ENCODE measurements at regions not wholly inside any gene's neighbourhood (a gene's known extent, or its start where the extent isn't known, plus 50 kb on each side); places are given as distances from the start of the nearest gene placed in this dataset.
A peak's percentile ranks its signal among the peaks of the same experiment; 100 is the strongest.

- TF ChIP-seq CTCF (IDR thresholded peaks at IDR 0.05; ENCODE audit: insufficient read depth, low read length, poor library complexity, severe bottlenecking) = no peak
- H3K27me3 ChIP-seq (ENCODE audit: control insufficient read depth, insufficient read depth, low read length) = no peaks in the 10 kb centered on the region
- H3K36me3 ChIP-seq (ENCODE audit: control insufficient read depth, insufficient read depth, low read length) = no peaks in the 10 kb centered on the region
- DNase-seq (ENCODE audit: low read depth) = no peak
- H3K4me3 ChIP-seq (ENCODE audit: low read depth, low read length) = no peak overlapping the region
Measured at GRCh38 chr9:109975574-109976295, 195.7 kb downstream of the PALM2AKAP2 start.

- no peaks in the 10 kb centered on the region for H3K36me3 ChIP-seq (ENCODE audit: control insufficient read depth, insufficient read depth, low read length)
- no peak for DNase-seq (ENCODE audit: low read depth)
- no peak for TF ChIP-seq CTCF (IDR thresholded peaks at IDR 0.05; ENCODE audit: insufficient read depth, low read length, poor library complexity, severe bottlenecking)
- no peaks in the 10 kb centered on the region for H3K27me3 ChIP-seq (ENCODE audit: control insufficient read depth, insufficient read depth, low read length)
- no peak overlapping the region for H3K4me3 ChIP-seq (ENCODE audit: low read depth, low read length)
Measured at GRCh38 chr9:109976303-109976702, 196.3 kb downstream of the PALM2AKAP2 start.

- Histone ChIP-seq H3K36me3 (ENCODE audit: control insufficient read depth, insufficient read depth, low read length) (no peaks in the 10 kb centered on the region), H3K27me3 (ENCODE audit: control insufficient read depth, insufficient read depth, low read length) (no peaks in the 10 kb centered on the region), H3K4me3 (ENCODE audit: low read depth, low read length) (no peak overlapping the region)
- DNase-seq (ENCODE audit: low read depth) = no peak
- no peak for TF ChIP-seq CTCF (IDR thresholded peaks at IDR 0.05; ENCODE audit: insufficient read depth, low read length, poor library complexity, severe bottlenecking)
Measured at GRCh38 chr9:109977521-109977920, 197.5 kb downstream of the PALM2AKAP2 start.

- Histone ChIP-seq H3K27me3 (ENCODE audit: control insufficient read depth, insufficient read depth, low read length) (no peaks in the 10 kb centered on the region), H3K36me3 (ENCODE audit: control insufficient read depth, insufficient read depth, low read length) (no peaks in the 10 kb centered on the region), H3K4me3 (ENCODE audit: low read depth, low read length) (no peak overlapping the region)
- DNase-seq (ENCODE audit: low read depth) = no peak
- TF ChIP-seq CTCF (IDR thresholded peaks at IDR 0.05; ENCODE audit: insufficient read depth, low read length, poor library complexity, severe bottlenecking) = no peak
Measured at GRCh38 chr9:109981091-109981490, 201.1 kb downstream of the PALM2AKAP2 start.

- TF ChIP-seq CTCF (IDR thresholded peaks at IDR 0.05; ENCODE audit: insufficient read depth, low read length, poor library complexity, severe bottlenecking) = no peak
Measured at GRCh38 chr9:109986521-109986991, 206.6 kb downstream of the PALM2AKAP2 start.

GRCh38 chr9:109989296-109989695, 209.3 kb downstream of the PALM2AKAP2 start:
- DNase-seq (ENCODE audit: low read depth) = no peak
- Histone ChIP-seq H3K27me3 (ENCODE audit: control insufficient read depth, insufficient read depth, low read length) (no peaks in the 10 kb centered on the region), H3K4me3 (ENCODE audit: low read depth, low read length) (no peak overlapping the region), H3K36me3 (ENCODE audit: control insufficient read depth, insufficient read depth, low read length) (no peaks in the 10 kb centered on the region)
- no peak for TF ChIP-seq CTCF (IDR thresholded peaks at IDR 0.05; ENCODE audit: insufficient read depth, low read length, poor library complexity, severe bottlenecking)

More at GRCh38 chr9:109986521-109986991, 206.6 kb downstream of the PALM2AKAP2 start:
- no peaks in the 10 kb centered on the region for H3K36me3 ChIP-seq (ENCODE audit: control insufficient read depth, insufficient read depth, low read length)
- DNase-seq (ENCODE audit: low read depth) = peak; percentile 61
- no peak overlapping the region for H3K4me3 ChIP-seq (ENCODE audit: low read depth, low read length)
- H3K27me3 ChIP-seq (ENCODE audit: control insufficient read depth, insufficient read depth, low read length) = no peaks in the 10 kb centered on the region
